ENCODE measurements at regions not wholly inside any gene's neighbourhood (a gene's known extent, or its start where the extent isn't known, plus 50 kb on each side); places are given as distances from the start of the nearest gene placed in this dataset.

GRCh38 chr2:139949242-139949972 lies 1169.2 kb upstream of the NXPH2 start:
- no peak for DNase-seq (ENCODE audit: low spot score)

GRCh38 chr2:139946690-139947089 lies 1166.5 kb upstream of the NXPH2 start:
- no peak for DNase-seq (ENCODE audit: low spot score)

- DNase-seq (ENCODE audit: low spot score), result no peak
These were observed 1160.5 kb upstream of the NXPH2 start for GRCh38 chr2:139940686-139941085.

GRCh38 chr2:139925903-139926302 lies 1145.7 kb upstream of the NXPH2 start:
- no peak for DNase-seq (ENCODE audit: low spot score)

GRCh38 chr2:139924070-139924469 lies 1143.9 kb upstream of the NXPH2 start:
- DNase-seq (ENCODE audit: low spot score), result no peak

GRCh38 chr2:139918982-139919381 lies 1138.8 kb upstream of the NXPH2 start:
- no peak for DNase-seq (ENCODE audit: low spot score)

GRCh38 chr2:139917690-139918384 lies 1137.6 kb upstream of the NXPH2 start:
- no peak for DNase-seq (ENCODE audit: low spot score)

- DNase-seq (ENCODE audit: low spot score), result no peak
These were observed 1136.6 kb upstream of the NXPH2 start for GRCh38 chr2:139916822-139917221.

- no peak for DNase-seq (ENCODE audit: low spot score)
These were observed 1131.0 kb upstream of the NXPH2 start for GRCh38 chr2:139911160-139911559.

- DNase-seq (ENCODE audit: low spot score), result no peak
These were observed 1128.9 kb upstream of the NXPH2 start for GRCh38 chr2:139909136-139909535.

- no peak for DNase-seq (ENCODE audit: low spot score)
These were observed 1125.4 kb upstream of the NXPH2 start for GRCh38 chr2:139905624-139906023.

- no peak for DNase-seq (ENCODE audit: low spot score)
These were observed 1111.4 kb upstream of the NXPH2 start for GRCh38 chr2:139891636-139892035.

- no peak for DNase-seq (ENCODE audit: low spot score)
These were observed 1105.8 kb upstream of the NXPH2 start for GRCh38 chr2:139885921-139886498.

- no peak for DNase-seq (ENCODE audit: low spot score)
These were observed 1096.8 kb upstream of the NXPH2 start for GRCh38 chr2:139876964-139877363.

GRCh38 chr2:139876321-139876720 lies 1096.1 kb upstream of the NXPH2 start:
- no peak for DNase-seq (ENCODE audit: low spot score)

- DNase-seq (ENCODE audit: low spot score), result no peak
These were observed 1092.3 kb upstream of the NXPH2 start for GRCh38 chr2:139872503-139872902.

- no peak for DNase-seq (ENCODE audit: low spot score)
These were observed 1091.8 kb upstream of the NXPH2 start for GRCh38 chr2:139872032-139872431.

- DNase-seq (ENCODE audit: low spot score), result no peak
These were observed 1087.5 kb upstream of the NXPH2 start for GRCh38 chr2:139867601-139868226.

GRCh38 chr2:139864821-139865302 lies 1084.7 kb upstream of the NXPH2 start:
- DNase-seq (ENCODE audit: low spot score), result no peak

GRCh38 chr2:139854769-139855483 lies 1074.7 kb upstream of the NXPH2 start:
- DNase-seq (ENCODE audit: low spot score), result no peak

GRCh38 chr2:139850254-139850890 lies 1070.2 kb upstream of the NXPH2 start:
- no peak for DNase-seq (ENCODE audit: low spot score)

GRCh38 chr2:139836769-139837168 lies 1056.6 kb upstream of the NXPH2 start:
- DNase-seq (ENCODE audit: low spot score), result no peak

Measured in hepatic stellate cell (primary cell).